ENCODE measurements at regions not wholly inside any gene's neighbourhood (a gene's known extent, or its start where the extent isn't known, plus 50 kb on each side); places are given as distances from the start of the nearest gene placed in this dataset.
A peak's percentile ranks its signal among the peaks of the same experiment; 100 is the strongest.

- H3K4me1 ChIP-seq = no peaks in the 10 kb centered on the region
- no peak overlapping the region for H3K4me3 ChIP-seq
- H3K27ac ChIP-seq = no peak overlapping the region
- no peaks in the 10 kb centered on the region for H3K36me3 ChIP-seq
- TF ChIP-seq POLR2A (IDR thresholded peaks at IDR 0.05) (no peak), POLR2AphosphoS5 (IDR thresholded peaks at IDR 0.05) (no peak), CTCF (IDR thresholded peaks at IDR 0.05 in 8 of 11, conservative IDR thresholded peaks at IDR 0.05 in 3 of 11) (no peak)
- intact Hi-C loops (cut with DNase I; ENCODE audit: low total_unique reads) = no loop called here
- 34 to 50% (median 47%) methylated on average over 18 to 22 of the region's 22 CpGs for WGBS, 5 donors
- peak; percentile 59 for DNase-seq
- H3K27me3 ChIP-seq (replicated peaks in 1 of 7) = peaks cover 4 to 67% (median 31%) of the 10 kb centered on the region in 7 donors
- peaks cover 0 to 43% (median 32%) of the 10 kb centered on the region in 8 donors for H3K9me3 ChIP-seq
Observed at GRCh38 chr22:49705216-49705971, 122.3 kb downstream of the BRD1 start.

GRCh38 chr22:49704345-49705215, 123.1 kb downstream of the BRD1 start:
- TF ChIP-seq POLR2A (IDR thresholded peaks at IDR 0.05) = no peak
- TF ChIP-seq POLR2AphosphoS5 (IDR thresholded peaks at IDR 0.05) = no peak
- TF ChIP-seq CTCF (IDR thresholded peaks at IDR 0.05 in 8 of 11, conservative IDR thresholded peaks at IDR 0.05 in 3 of 11) = no peak
- 34 to 51% (median 42%) methylated on average over 19 to 39 of the region's 39 CpGs for WGBS, 5 donors
- Histone ChIP-seq H3K27me3 (replicated peaks in 1 of 7) (peaks cover 4 to 68% (median 31%) of the 10 kb centered on the region in 7 donors), H3K36me3 (no peaks in the 10 kb centered on the region), H3K9me3 (peaks cover 0 to 35% (median 24%) of the 10 kb centered on the region in 8 donors), H3K4me3 (no peak overlapping the region), H3K4me1 (no peaks in the 10 kb centered on the region), H3K27ac (no peak overlapping the region)
- DNase-seq = peak; percentile 55
- intact Hi-C loops (cut with DNase I; ENCODE audit: low total_unique reads) = no loop called here

DNA sequence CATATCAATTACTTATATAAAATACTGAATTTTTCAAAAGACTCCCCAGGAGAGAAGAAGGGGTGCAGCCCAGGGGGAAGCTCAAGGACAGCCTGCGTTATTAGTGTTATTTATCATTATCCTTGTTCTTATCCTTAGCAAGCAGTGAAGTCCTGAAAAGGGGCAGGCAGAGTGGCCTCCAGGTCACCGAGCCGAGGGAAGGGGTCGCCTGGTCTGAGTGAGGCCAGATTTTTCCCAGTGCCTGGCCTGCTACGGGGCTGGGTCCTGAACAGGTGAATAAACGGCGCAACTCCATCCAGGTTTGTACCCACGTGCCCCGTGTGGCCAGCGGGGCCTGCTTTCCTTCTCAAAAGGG, 123.7 kb downstream of the BRD1 start:
- Histone ChIP-seq H3K36me3 (no peaks in the 10 kb centered on the region), H3K4me1 (no peaks in the 10 kb centered on the region), H3K9me3 (peaks cover 0 to 29% (median 18%) of the 10 kb centered on the region in 8 donors), H3K4me3 (no peak overlapping the region), H3K27me3 (replicated peaks in 1 of 7) (peaks cover 4 to 74% (median 31%) of the 10 kb centered on the region in 7 donors), H3K27ac (no peak overlapping the region)
- no peak for DNase-seq
- TF ChIP-seq POLR2A (IDR thresholded peaks at IDR 0.05) (no peak), POLR2AphosphoS5 (IDR thresholded peaks at IDR 0.05) (no peak), CTCF (IDR thresholded peaks at IDR 0.05 in 8 of 11, conservative IDR thresholded peaks at IDR 0.05 in 3 of 11) (no peak)
- 66 to 78% (median 75%) methylated on average over 10 of the region's 10 CpGs for WGBS, 5 donors
- intact Hi-C loops (cut with DNase I; ENCODE audit: low total_unique reads) = no loop called here

GRCh38 chr22:49703505-49703904, 124.2 kb downstream of the BRD1 start:
- Histone ChIP-seq H3K36me3 (no peaks in the 10 kb centered on the region), H3K4me3 (no peak overlapping the region), H3K9me3 (peaks cover 0 to 24% (median 14%) of the 10 kb centered on the region in 8 donors), H3K27ac (no peak overlapping the region), H3K27me3 (replicated peaks in 1 of 7) (peaks cover 4 to 75% (median 31%) of the 10 kb centered on the region in 7 donors), H3K4me1 (no peaks in the 10 kb centered on the region)
- intact Hi-C loops (cut with DNase I; ENCODE audit: low total_unique reads) = no loop called here
- TF ChIP-seq POLR2A (IDR thresholded peaks at IDR 0.05) (no peak), CTCF (IDR thresholded peaks at IDR 0.05 in 8 of 11, conservative IDR thresholded peaks at IDR 0.05 in 3 of 11) (no peak), POLR2AphosphoS5 (IDR thresholded peaks at IDR 0.05) (no peak)
- no peak for DNase-seq
- WGBS, 5 donors = 81 to 90% (median 87%) methylated on average over 15 of the region's 15 CpGs

All from spleen (tissue), 11 donors.